Mammary epithelial cell (primary cell): ENCODE measurements at regions not wholly inside any gene's neighbourhood (a gene's known extent, or its start where the extent isn't known, plus 50 kb on each side); places are given as distances from the start of the nearest gene placed in this dataset.

Experiments
- EZH2 ChIP-seq: IDR thresholded peaks from 2 replicates; pipeline ENCODE4 v1.6.1; 2012; ENCODE audit warnings: low read length, inconsistent platforms, borderline replicate concordance
- TF ChIP-seq, protein P1 (sequence below), 2 donors: IDR thresholded peaks in 1 of 2; conservative IDR thresholded peaks in 1 of 2; 2 replicates each; pipeline ENCODE4 v1.5.1; 2011 to 2012; ENCODE audit warnings: inconsistent platforms in 2 of 2, low read length in 2 of 2, mild to moderate bottlenecking in 2 of 2, control low read depth in 1 of 2, low read depth in 1 of 2; ENCODE audit not compliant: insufficient read depth in 1 of 2; ENCODE audit errors: extremely low read depth in 1 of 2

DNA sequence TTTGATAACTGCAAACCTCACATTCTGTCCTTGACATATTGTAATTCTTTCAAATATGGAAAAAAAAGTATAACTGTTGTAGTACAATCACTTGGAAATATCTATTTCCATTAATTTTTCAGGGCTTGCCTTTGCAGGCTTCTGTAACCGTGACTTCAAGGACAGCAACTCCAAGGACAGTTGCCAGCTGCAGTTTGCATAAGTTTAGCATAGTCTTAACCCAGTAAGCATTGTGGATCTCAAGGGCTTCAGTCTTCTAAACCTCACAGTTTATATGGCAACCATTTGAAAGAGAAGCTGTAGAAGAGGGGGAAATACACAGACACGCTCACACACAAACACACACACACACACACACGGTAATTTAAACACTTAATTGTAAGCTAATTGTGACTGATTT, 112.8 kb upstream of the GPR149 start:
- TF ChIP-seq, protein P1, sequence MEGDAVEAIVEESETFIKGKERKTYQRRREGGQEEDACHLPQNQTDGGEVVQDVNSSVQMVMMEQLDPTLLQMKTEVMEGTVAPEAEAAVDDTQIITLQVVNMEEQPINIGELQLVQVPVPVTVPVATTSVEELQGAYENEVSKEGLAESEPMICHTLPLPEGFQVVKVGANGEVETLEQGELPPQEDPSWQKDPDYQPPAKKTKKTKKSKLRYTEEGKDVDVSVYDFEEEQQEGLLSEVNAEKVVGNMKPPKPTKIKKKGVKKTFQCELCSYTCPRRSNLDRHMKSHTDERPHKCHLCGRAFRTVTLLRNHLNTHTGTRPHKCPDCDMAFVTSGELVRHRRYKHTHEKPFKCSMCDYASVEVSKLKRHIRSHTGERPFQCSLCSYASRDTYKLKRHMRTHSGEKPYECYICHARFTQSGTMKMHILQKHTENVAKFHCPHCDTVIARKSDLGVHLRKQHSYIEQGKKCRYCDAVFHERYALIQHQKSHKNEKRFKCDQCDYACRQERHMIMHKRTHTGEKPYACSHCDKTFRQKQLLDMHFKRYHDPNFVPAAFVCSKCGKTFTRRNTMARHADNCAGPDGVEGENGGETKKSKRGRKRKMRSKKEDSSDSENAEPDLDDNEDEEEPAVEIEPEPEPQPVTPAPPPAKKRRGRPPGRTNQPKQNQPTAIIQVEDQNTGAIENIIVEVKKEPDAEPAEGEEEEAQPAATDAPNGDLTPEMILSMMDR (conservative IDR thresholded peaks at IDR 0.05 in 1 of 2, IDR thresholded peaks at IDR 0.05 in 1 of 2; ENCODE audit: extremely low read depth in 1 of 2, insufficient read depth in 1 of 2, low read depth in 1 of 2, low read length in 2 of 2): no peak
- TF ChIP-seq EZH2: no peak
